IgD-negative memory B cell (primary cell): ENCODE measurements at regions not wholly inside any gene's neighbourhood (a gene's known extent, or its start where the extent isn't known, plus 50 kb on each side); places are given as distances from the start of the nearest gene placed in this dataset.

Experiments used
- H3K27ac Mint-ChIP-seq, 3 donors: one replicate each; pipeline ENCODE4 v1.8.0; 2020 to 2022; ENCODE audit warnings: mild to moderate bottlenecking in 3 of 3, mixed read lengths in 3 of 3, moderate library complexity in 1 of 3
- H3K27me3 Mint-ChIP-seq: one replicate; pipeline ENCODE4 v1.8.0; 2021; ENCODE audit warnings: mixed read lengths
- H3K36me3 Mint-ChIP-seq: one replicate; pipeline ENCODE4 v1.8.0; 2020; ENCODE audit warnings: mild to moderate bottlenecking, mixed read lengths
- H3K4me1 Mint-ChIP-seq, 3 donors: one replicate each; pipeline ENCODE4 v1.8.0; 2020 to 2022; ENCODE audit warnings: mixed read lengths in 3 of 3, mild to moderate bottlenecking in 1 of 3
- H3K4me3 Mint-ChIP-seq, 4 donors: one replicate each; pipeline ENCODE4 v1.8.0; 2020 to 2022; ENCODE audit warnings: mild to moderate bottlenecking in 4 of 4, mixed read lengths in 4 of 4, moderate library complexity in 3 of 4
- H3K9me3 Mint-ChIP-seq, 3 donors: one replicate each; pipeline ENCODE4 v1.8.0; 2020 to 2021; ENCODE audit warnings: mixed read lengths in 3 of 3, mild to moderate bottlenecking in 1 of 3

DNA sequence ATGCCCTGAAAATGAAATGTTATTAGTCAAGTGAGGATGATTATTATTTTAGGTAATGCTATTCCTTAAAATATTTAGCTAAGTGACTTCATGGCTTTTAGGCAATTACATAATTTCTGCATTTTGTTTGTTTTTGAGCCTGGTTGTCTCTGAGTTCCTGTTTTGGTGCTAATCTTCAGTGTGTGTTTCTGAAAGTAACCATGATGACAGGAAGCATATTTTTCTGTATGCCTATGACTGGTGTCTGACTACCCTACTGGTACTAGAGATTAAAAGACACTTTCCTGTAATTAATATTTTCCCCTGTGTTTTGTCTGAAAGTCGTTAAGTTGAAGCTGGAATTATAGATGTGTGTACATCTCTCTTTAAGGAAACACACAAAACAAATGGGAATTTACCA is 295.0 kb upstream of the SPRED2 start:
- H3K4me3 Mint-ChIP-seq, result no peak overlapping the region
- H3K36me3 Mint-ChIP-seq, result no peaks in the 10 kb centered on the region
- no peaks in the 10 kb centered on the region for H3K4me1 Mint-ChIP-seq
- no peak overlapping the region for H3K27ac Mint-ChIP-seq
- peaks cover 1 to 9% (median 7%) of the 10 kb centered on the region in 3 donors for H3K9me3 Mint-ChIP-seq
- H3K27me3 Mint-ChIP-seq, result peaks cover 3% of the 10 kb centered on the region

DNA sequence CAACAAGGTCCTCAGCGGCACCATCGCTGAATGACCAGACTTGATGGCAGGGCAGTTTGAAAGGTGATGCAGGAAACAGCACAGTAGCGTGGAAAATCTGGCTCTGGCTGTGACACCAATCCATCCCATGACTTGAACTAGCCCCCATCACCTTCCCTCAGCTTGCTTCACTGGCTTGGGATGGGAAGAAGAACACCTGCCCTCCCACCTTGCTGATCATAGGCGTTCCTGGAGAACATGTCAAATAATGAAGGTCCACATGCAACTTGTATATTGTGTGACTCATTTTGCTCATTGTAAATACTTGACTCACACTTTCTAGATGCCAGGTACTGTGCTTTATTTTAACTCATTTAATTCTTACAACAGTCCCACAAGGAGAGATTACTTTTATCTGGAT is 292.4 kb upstream of the SPRED2 start:
- H3K27me3 Mint-ChIP-seq, result peaks cover 8% of the 10 kb centered on the region
- H3K4me1 Mint-ChIP-seq, result no peaks in the 10 kb centered on the region
- H3K4me3 Mint-ChIP-seq, result no peak overlapping the region
- no peak overlapping the region for H3K27ac Mint-ChIP-seq
- no peaks in the 10 kb centered on the region for H3K36me3 Mint-ChIP-seq
- H3K9me3 Mint-ChIP-seq, result peaks cover 1 to 7% (median 7%) of the 10 kb centered on the region in 3 donors

DNA sequence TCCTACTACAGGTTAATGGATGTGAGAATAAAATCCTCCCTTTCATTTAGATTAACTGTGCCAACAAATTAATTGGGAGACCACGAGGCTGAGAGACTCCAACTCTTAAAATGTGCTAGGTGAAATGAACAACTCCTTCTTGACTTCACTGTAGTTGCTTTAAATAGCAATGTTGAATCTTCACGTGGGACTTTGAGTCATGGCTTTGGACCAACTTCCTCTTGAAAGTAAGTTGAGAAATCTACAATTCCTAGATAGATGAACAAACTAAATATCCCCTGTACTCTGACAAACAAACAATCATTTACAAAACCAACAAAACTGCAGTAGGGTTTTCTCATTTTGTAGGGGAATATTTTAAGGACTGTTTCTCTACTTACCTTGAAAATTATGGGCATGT is 291.9 kb upstream of the SPRED2 start:
- H3K9me3 Mint-ChIP-seq, result peaks cover 1 to 7% (median 7%) of the 10 kb centered on the region in 3 donors
- H3K4me1 Mint-ChIP-seq, result no peaks in the 10 kb centered on the region
- H3K4me3 Mint-ChIP-seq, result no peak overlapping the region
- H3K27ac Mint-ChIP-seq, result no peak overlapping the region
- peaks cover 8% of the 10 kb centered on the region for H3K27me3 Mint-ChIP-seq
- no peaks in the 10 kb centered on the region for H3K36me3 Mint-ChIP-seq

DNA sequence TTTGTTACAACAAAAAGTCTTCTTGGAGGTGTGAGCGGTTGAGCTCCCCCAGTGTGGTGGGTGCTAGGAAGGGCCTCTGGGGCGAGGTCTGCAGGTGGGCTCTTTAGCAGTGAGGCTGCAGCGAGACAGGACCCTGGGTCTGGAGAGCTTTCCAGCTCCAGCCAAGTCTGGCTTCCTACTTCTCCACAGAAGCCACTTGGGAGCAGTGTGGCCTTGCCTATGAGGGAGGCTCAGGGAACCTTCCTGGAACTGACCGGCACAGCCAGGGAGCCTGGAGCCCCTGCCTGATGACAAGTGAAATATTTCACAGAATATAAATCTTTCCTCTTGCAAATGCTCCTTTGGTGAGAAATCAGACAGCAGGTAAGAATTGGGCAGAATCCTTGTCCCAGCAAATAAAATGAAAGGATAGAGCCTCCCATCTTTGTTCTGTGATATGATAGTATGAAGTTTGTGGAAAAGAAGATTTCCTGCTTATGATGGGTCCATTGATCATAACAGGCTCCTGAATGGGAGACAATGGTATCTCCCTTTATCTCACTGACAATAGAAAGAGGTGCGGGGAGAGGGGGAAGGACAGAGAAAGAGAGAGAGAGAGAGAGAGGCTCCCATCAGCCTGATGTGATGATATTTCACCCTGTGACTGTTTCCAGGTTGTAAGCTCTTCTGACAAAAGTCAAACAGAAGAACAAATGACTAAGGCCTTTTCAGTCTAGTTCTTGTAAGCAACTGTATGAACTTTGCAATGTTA is 289.8 kb upstream of the SPRED2 start:
- H3K9me3 Mint-ChIP-seq, result peaks cover 1 to 7% (median 5%) of the 10 kb centered on the region in 3 donors
- no peaks in the 10 kb centered on the region for H3K36me3 Mint-ChIP-seq
- H3K27me3 Mint-ChIP-seq, result peaks cover 8% of the 10 kb centered on the region
- H3K4me1 Mint-ChIP-seq, result no peaks in the 10 kb centered on the region
- no peak overlapping the region for H3K4me3 Mint-ChIP-seq
- H3K27ac Mint-ChIP-seq, result no peak overlapping the region

DNA sequence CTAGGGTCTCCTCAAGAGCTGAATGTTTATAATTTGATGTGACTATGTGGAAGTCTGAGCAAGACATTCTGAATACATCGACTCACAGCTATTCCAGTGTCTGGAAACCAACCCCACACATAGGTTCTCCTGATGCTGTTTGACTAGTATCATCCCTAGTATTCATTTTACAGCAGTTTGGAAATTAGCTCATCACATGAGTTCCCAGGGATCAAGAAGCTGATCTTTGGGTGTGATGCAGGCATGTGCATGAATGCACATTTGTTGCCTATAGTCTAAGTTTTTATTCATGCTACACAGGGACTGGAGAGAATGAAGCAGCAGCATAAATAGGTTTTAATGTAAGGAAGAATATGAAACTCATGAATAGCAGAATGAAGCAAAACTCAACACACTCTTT is 284.3 kb upstream of the SPRED2 start:
- H3K27ac Mint-ChIP-seq, result no peak overlapping the region
- no peaks in the 10 kb centered on the region for H3K4me1 Mint-ChIP-seq
- H3K4me3 Mint-ChIP-seq, result no peak overlapping the region
- no peaks in the 10 kb centered on the region for H3K9me3 Mint-ChIP-seq
- no peaks in the 10 kb centered on the region for H3K36me3 Mint-ChIP-seq
- peaks cover 4% of the 10 kb centered on the region for H3K27me3 Mint-ChIP-seq

DNA sequence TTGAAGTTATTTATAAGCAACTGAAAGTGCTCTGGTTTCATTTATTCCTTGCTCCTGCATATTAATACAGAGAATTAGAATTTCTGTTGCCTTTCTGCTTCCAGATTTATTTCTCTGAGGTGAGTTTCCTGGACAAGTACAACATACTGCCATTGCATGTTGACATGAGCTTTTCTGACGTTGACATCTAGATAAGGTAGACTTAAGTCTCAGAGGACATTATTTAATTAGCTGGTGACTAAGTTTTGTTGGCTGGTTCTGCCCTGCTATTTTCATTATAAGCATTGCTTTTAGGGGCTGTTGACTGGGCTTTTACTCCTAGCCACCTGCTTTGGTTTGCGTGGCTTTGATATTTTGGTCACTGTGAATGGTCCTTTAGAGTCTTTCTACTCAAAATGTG is 282.9 kb upstream of the SPRED2 start:
- no peaks in the 10 kb centered on the region for H3K9me3 Mint-ChIP-seq
- no peaks in the 10 kb centered on the region for H3K4me1 Mint-ChIP-seq
- peaks cover under 1% of the 10 kb centered on the region for H3K27me3 Mint-ChIP-seq
- no peak overlapping the region for H3K27ac Mint-ChIP-seq
- H3K4me3 Mint-ChIP-seq, result no peak overlapping the region
- H3K36me3 Mint-ChIP-seq, result no peaks in the 10 kb centered on the region

DNA sequence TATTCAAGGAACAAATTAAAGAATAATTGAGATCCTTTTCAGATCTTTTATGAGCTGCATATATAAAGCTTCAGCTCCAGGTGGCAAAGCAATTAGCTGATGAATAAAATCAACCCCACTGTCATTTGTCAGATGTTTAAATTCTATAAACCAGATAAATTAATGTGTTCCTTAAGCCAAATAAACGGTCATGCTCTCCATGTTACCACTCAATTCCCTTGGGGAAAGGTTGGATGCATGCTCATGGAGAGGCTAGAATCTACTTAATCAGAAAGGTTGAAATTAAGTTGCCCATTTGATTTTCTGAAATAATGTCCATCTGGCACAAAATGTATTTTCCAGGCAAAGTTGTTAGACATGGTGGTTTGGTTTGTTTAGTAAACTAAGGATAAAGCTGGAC is 282.5 kb upstream of the SPRED2 start:
- H3K4me3 Mint-ChIP-seq, result no peak overlapping the region
- no peaks in the 10 kb centered on the region for H3K27me3 Mint-ChIP-seq
- H3K4me1 Mint-ChIP-seq, result no peaks in the 10 kb centered on the region
- H3K27ac Mint-ChIP-seq, result no peak overlapping the region
- H3K9me3 Mint-ChIP-seq, result no peaks in the 10 kb centered on the region
- H3K36me3 Mint-ChIP-seq, result no peaks in the 10 kb centered on the region

DNA sequence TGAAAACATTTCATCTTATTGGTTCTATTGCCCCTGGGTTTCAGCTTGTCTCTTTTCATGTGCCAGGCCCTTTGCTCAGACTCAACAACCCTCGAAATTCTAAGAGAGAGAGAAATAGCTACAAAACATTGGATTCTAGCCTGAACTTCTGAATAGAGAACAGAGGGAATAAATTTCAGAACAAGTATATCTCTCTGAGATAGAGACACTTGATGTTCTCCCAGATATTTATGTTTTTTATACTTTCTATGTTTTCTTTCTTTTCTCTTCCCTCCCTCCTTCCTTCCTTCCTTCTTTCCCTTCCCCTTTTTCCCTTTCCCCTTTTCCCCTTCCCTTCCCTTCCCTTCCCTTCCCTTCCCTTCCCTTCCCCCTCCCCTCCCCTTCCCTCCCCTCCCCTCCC is 279.5 kb upstream of the SPRED2 start:
- Mint-ChIP-seq H3K4me1 (no peaks in the 10 kb centered on the region), H3K4me3 (no peak overlapping the region), H3K9me3 (no peaks in the 10 kb centered on the region), H3K27me3 (peaks cover 4% of the 10 kb centered on the region), H3K27ac (no peak overlapping the region), H3K36me3 (no peaks in the 10 kb centered on the region)

DNA sequence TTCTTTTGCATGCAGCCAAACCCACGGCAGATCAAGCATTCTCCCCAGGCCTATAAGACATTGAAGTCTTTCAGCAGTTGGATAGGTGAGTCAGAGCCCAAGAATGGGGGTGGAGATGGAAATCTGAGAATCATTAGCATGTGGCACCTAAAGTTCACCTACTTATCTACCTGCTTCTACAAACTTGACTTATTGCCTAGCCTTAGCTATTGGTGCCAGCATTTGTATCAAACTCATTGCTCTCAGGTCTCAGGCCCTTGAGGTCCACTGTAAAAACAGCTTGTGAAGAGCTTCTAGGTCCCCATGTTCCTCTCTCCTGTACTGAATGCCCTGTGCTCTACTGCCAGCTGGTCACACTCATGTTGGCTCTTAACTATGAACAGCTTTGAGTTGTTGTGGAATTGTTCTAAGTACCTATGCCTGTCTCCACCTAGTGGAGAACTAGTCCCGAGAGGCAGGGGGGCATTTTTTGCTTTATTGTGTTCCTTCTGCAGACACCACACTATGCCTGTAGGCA is 278.4 kb upstream of the SPRED2 start:
- H3K27me3 Mint-ChIP-seq, result peaks cover 4% of the 10 kb centered on the region
- no peaks in the 10 kb centered on the region for H3K36me3 Mint-ChIP-seq
- no peak overlapping the region for H3K27ac Mint-ChIP-seq
- H3K4me3 Mint-ChIP-seq, result no peak overlapping the region
- H3K4me1 Mint-ChIP-seq, result no peaks in the 10 kb centered on the region
- H3K9me3 Mint-ChIP-seq, result no peaks in the 10 kb centered on the region

DNA sequence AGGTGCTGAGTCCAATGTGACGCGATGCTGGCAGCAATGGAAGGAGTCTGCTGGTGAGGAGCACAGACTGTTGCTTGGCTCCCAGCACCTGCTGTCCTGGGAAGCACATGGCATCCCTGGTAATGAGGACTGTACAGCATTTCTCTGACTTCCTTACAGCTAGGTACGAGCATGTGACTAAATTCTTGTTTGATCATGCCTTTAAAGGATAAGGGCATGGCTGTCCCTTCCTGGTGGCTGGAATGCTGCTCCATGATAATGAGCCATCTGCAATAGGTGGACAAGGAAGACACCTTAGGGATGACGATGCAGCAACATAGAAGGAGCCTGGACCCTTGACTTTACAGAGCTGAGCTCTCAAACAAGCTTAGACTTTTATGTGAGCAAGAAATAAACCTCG is 278.0 kb upstream of the SPRED2 start:
- Mint-ChIP-seq H3K4me3 (no peak overlapping the region), H3K4me1 (no peaks in the 10 kb centered on the region), H3K9me3 (no peaks in the 10 kb centered on the region), H3K36me3 (no peaks in the 10 kb centered on the region), H3K27me3 (peaks cover 4% of the 10 kb centered on the region), H3K27ac (no peak overlapping the region)

DNA sequence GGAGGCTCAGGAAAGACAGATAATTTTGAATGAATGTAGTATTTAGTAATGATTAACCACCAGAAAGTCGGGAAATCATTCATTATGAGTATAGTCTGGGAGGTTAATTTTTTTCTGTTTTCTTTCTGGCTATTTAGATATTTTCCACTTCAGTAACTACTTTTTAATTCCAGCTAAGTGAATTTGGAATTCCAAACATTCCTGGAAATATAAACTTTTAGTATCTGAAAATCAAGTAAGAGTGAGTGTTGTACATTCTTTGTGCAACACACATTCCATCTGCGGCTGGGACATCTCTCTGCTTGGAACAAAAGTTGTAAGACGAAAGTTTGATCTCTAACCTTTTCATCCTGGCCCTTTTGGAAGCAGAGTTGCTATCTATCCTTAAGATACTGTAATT is 275.7 kb upstream of the SPRED2 start:
- H3K4me3 Mint-ChIP-seq, result no peak overlapping the region
- H3K9me3 Mint-ChIP-seq, result peaks cover 0 to 2% (median 0%) of the 10 kb centered on the region in 3 donors
- no peaks in the 10 kb centered on the region for H3K36me3 Mint-ChIP-seq
- H3K27ac Mint-ChIP-seq, result no peak overlapping the region
- H3K4me1 Mint-ChIP-seq, result no peaks in the 10 kb centered on the region
- H3K27me3 Mint-ChIP-seq, result peaks cover 6% of the 10 kb centered on the region

DNA sequence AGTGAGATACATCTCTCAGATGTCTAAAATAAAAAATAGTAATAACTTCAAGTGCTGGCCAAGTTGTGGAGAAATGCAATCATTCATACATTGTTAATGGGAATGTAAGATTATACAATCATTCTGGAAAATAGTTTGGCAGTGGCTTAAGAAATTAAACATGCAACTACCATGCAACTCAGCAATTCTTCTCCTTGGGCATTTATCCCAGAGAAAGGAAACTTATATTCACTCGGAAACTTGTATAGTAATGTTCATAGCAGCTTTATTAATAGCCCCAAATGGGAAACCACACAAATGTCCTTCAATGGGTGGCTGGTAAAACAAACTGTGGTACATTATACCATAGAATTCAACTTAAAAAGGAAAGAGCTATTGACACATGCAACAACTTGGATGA is 274.0 kb upstream of the SPRED2 start:
- Mint-ChIP-seq H3K27me3 (peaks cover 12% of the 10 kb centered on the region), H3K27ac (no peak overlapping the region), H3K9me3 (peaks cover 0 to 2% (median 0%) of the 10 kb centered on the region in 3 donors), H3K4me1 (no peaks in the 10 kb centered on the region), H3K36me3 (no peaks in the 10 kb centered on the region), H3K4me3 (no peak overlapping the region)

DNA sequence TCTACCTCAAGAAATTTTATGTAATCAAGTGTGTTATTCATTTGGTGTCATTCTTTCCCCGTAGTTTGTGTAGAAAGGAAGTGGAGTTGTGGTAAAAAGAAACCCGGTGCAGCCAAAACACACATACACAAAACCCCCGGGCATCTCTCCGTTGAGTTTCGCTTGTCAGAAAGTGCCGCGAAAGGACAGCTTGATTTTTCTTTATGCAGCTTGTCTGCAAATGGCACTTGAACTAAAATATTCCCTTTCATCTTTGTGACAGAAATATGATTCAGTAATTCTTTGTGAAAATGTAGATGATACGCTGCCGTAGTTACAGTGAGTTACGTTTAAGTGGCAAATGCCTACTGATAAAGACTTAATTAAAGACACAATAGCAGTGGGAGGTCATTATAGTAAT is 268.8 kb upstream of the SPRED2 start:
- H3K4me3 Mint-ChIP-seq, result no peak overlapping the region
- no peak overlapping the region for H3K27ac Mint-ChIP-seq
- H3K27me3 Mint-ChIP-seq, result peaks cover 21% of the 10 kb centered on the region
- H3K36me3 Mint-ChIP-seq, result no peaks in the 10 kb centered on the region
- no peaks in the 10 kb centered on the region for H3K4me1 Mint-ChIP-seq
- H3K9me3 Mint-ChIP-seq, result peaks cover 0 to 2% (median 0%) of the 10 kb centered on the region in 3 donors

DNA sequence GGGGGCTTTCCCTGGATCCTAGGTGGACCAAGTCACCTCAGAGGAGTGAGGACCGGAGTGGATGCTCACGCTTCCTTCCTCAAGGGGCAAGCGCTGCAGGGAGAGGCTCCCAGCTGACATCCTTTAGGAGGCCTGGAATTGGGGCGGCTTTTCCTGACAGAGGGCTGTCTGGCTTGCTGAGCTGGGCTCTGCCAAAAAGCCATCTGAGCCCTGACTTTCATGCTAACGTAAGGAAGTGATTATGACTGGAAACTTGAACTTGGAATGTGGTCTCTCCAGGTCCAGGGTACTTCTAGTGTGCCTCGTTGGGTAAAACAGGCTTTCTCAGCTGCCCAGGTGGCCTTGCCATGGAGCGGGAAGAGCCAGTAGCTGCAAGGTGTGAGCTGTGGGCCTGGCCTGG is 268.3 kb upstream of the SPRED2 start:
- Mint-ChIP-seq H3K36me3 (no peaks in the 10 kb centered on the region), H3K27ac (no peak overlapping the region), H3K9me3 (peaks cover 0 to 2% (median 2%) of the 10 kb centered on the region in 3 donors), H3K4me3 (no peak overlapping the region), H3K4me1 (no peaks in the 10 kb centered on the region), H3K27me3 (peaks cover 23% of the 10 kb centered on the region)

DNA sequence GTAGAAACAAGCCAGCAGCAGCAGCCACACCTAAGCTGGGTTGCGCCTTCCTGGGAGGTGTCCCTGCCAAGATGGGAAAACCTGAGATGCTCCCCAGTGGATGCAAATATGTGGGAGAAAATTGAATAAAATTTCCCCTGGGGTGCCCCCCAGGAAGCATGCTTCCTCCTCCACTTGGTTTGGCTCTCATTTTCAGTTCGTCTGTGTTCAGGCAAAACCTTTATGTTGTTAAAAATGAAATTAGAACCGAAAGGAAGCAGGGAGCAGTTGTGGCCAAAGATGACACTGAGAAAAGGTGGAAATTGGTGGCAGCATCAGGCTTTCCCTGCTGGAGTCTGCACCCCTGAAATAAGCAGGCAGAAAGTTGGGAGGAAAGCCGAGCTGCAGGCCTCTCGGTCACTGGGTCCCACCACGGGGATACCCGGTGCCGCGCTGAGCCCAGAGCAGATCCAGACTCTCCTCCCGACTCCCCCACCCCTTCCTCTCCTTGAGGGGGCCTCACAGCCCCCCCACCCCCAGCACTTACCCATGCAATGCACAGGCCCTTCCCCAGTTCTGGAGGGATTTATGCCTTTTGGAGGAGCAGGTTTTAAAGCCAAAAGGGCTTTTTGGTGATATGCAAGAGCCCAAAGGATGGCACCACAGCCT is 267.7 kb upstream of the SPRED2 start:
- Mint-ChIP-seq H3K4me3 (no peak overlapping the region), H3K27me3 (peaks cover 23% of the 10 kb centered on the region), H3K4me1 (no peaks in the 10 kb centered on the region), H3K27ac (no peak overlapping the region), H3K9me3 (peaks cover 0 to 2% (median 2%) of the 10 kb centered on the region in 3 donors), H3K36me3 (no peaks in the 10 kb centered on the region)

DNA sequence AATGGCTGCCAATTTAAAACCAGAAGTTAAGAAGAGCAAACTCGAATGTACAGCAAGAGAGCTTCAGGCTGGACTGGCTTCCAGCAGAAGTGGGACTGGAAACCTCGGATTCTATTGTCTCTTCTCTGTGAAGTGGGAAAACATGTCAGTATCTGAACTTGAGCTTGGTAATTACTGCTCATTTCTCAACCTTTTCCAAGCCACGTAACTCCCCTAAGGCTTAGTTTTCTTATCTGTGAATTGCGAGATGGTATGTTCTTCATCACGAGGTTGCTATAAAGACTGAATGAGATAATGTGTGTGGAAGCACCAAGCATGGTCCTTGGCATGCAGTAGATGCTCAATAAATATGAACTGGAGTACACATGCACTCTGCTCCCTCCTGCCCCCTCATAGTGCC is 259.4 kb upstream of the SPRED2 start:
- H3K9me3 Mint-ChIP-seq, result peaks cover 0 to 2% (median 2%) of the 10 kb centered on the region in 3 donors
- H3K36me3 Mint-ChIP-seq, result no peaks in the 10 kb centered on the region
- H3K4me1 Mint-ChIP-seq, result no peaks in the 10 kb centered on the region
- peaks cover 7% of the 10 kb centered on the region for H3K27me3 Mint-ChIP-seq
- no peak overlapping the region for H3K27ac Mint-ChIP-seq
- H3K4me3 Mint-ChIP-seq, result no peak overlapping the region
